ENCODE measurements at regions not wholly inside any gene's neighbourhood (a gene's known extent, or its start where the extent isn't known, plus 50 kb on each side); places are given as distances from the start of the nearest gene placed in this dataset.

DNA sequence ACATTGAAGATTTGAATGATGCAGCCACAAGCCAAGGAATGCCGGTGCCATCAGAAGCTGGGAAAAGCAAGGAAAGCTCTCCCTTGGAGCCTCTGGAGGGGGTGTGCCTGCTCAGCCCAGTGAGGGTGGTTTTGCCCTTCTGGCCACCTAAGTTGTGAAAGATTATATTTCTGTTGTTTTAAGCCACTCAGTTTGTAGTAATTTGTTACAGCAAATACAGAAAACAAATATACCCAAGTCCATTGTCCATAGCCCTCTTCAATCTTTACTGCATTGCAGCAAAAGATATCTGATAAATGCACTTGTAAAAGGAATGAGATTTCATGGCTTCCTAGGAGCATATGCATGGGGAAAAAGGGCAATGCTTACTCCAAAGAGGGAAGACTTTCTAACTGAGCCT lies 447.9 kb downstream of the HAPSTR1 start:
- H3K27ac ChIP-seq = no peak overlapping the region
- TF ChIP-seq, protein P1, sequence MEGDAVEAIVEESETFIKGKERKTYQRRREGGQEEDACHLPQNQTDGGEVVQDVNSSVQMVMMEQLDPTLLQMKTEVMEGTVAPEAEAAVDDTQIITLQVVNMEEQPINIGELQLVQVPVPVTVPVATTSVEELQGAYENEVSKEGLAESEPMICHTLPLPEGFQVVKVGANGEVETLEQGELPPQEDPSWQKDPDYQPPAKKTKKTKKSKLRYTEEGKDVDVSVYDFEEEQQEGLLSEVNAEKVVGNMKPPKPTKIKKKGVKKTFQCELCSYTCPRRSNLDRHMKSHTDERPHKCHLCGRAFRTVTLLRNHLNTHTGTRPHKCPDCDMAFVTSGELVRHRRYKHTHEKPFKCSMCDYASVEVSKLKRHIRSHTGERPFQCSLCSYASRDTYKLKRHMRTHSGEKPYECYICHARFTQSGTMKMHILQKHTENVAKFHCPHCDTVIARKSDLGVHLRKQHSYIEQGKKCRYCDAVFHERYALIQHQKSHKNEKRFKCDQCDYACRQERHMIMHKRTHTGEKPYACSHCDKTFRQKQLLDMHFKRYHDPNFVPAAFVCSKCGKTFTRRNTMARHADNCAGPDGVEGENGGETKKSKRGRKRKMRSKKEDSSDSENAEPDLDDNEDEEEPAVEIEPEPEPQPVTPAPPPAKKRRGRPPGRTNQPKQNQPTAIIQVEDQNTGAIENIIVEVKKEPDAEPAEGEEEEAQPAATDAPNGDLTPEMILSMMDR (conservative IDR thresholded peaks at IDR 0.05; ENCODE audit: low read depth) = no peak
- DNase-seq (ENCODE audit: low spot score) = no peak
- CTCF ChIA-PET = no interaction called here
- POLR2A ChIA-PET (ENCODE audit: low non-redundant PET) = no interaction called here

DNA sequence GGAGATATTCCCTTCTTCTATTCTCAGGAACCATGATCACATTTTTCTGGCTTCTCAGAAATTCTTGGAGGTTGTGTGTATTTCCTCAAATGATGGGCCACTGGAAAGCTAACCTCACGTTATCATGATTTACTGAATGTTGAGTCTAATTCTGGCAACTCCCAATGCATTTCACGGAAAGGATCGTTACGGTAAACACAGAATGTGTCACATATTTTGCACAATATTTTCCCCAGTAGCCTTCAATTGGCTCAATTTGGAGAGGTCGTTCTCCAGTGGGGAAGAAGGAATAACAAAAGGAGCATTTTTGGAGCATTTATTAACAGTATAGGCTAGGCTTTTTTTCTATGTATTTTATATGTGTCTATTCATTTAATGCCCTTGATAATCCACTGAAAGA lies 450.3 kb downstream of the HAPSTR1 start:
- DNase-seq (ENCODE audit: low spot score) = no peak
- CTCF ChIA-PET = no interaction called here

GRCh38 chr16:9542165-9542755 lies 450.8 kb downstream of the HAPSTR1 start:
- TF ChIP-seq, protein P1 (conservative IDR thresholded peaks at IDR 0.05; ENCODE audit: low read depth) = no peak
- ChIA-PET CTCF (no interaction called here), POLR2A (ENCODE audit: low non-redundant PET) (no interaction called here)
- DNase-seq (ENCODE audit: low spot score) = no peak
- no peak overlapping the region for H3K27ac ChIP-seq

More for the DNA sequence above, 450.3 kb downstream of the HAPSTR1 start:
- POLR2A ChIA-PET (ENCODE audit: low non-redundant PET) = no interaction called here
- TF ChIP-seq, protein P1 (conservative IDR thresholded peaks at IDR 0.05; ENCODE audit: low read depth) = no peak
- no peak overlapping the region for H3K27ac ChIP-seq

- CTCF ChIA-PET = no interaction called here
- no peak for DNase-seq (ENCODE audit: low spot score)
- H3K27ac ChIP-seq = no peak overlapping the region
- POLR2A ChIA-PET (ENCODE audit: low non-redundant PET) = no interaction called here
- TF ChIP-seq, protein P1 (conservative IDR thresholded peaks at IDR 0.05; ENCODE audit: low read depth) = no peak
Observed at GRCh38 chr16:9545522-9546437, 454.3 kb downstream of the HAPSTR1 start.

DNA sequence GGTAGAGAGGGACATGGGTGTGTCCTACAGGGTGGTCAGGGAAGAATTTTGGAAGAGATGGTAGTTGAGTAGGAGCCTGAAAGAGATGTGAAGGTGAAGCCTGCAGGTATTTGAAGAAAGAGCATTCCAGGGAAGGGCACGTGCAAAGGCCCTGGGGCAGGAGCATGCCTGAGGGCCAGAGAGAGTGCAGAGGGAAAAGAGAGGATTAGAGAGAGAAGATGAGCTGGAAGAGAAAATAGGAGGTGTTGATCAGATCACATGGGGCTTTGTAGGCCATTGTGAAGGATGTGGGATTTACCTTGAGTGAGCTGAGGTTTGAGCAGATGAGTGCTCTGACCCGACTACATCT lies 455.0 kb downstream of the HAPSTR1 start:
- ChIA-PET CTCF (interaction anchor here (0.6 kb wide), 1 partner anchor 28 kb away, joined by 6 read pairs; no protein-coding TSS in a partner anchor), POLR2A (ENCODE audit: low non-redundant PET) (no interaction called here)
- TF ChIP-seq, protein P1 (conservative IDR thresholded peaks at IDR 0.05; ENCODE audit: low read depth) = no peak
- H3K27ac ChIP-seq = no peak overlapping the region
- DNase-seq (ENCODE audit: low spot score) = no peak

DNA sequence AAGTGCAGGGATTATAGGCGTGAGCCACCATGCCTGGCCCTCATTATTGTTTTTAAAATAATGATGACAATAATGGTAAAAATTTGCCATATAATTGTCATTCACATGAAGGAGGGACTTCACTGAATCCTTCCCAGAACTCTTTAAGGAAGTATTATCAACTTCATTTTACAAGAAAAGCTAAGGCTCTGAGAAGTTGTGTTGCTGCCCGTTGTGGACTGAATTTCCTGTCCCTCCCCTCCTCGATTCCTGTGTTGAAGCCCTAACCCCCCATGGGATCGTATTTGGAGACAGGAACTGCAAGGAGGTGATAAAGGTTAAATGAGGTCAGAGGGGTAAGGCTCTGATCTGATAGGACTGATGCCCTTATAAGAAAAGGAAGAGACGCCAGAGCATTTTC lies 458.0 kb downstream of the HAPSTR1 start:
- ChIA-PET POLR2A (ENCODE audit: low non-redundant PET) (no interaction called here), CTCF (no interaction called here)
- no peak overlapping the region for H3K27ac ChIP-seq
- TF ChIP-seq, protein P1 (conservative IDR thresholded peaks at IDR 0.05; ENCODE audit: low read depth) = no peak
- no peak for DNase-seq (ENCODE audit: low spot score)
